OCI-LY7 (cell line): ENCODE measurements at regions not wholly inside any gene's neighbourhood (a gene's known extent, or its start where the extent isn't known, plus 50 kb on each side); places are given as distances from the start of the nearest gene placed in this dataset.

Source experiments
- EZH2phosphoT487 ChIP-seq: fragments of 200-600 bp; sonication (generic); IDR thresholded peaks from 2 replicates; pipeline ENCODE4 v1.6.1; 2018; ENCODE audit warnings: low read depth, borderline replicate concordance, mild to moderate bottlenecking, mixed run types, antibody characterized with exemption, low read length, moderate library complexity, mixed read lengths
- TF ChIP-seq, protein P1 (sequence below): fragments of 200-600 bp; sonication (generic); conservative IDR thresholded peaks from 2 replicates; pipeline ENCODE4 v1.5.1; 2014; ENCODE audit warnings: mild to moderate bottlenecking, antibody characterized with exemption, low read length, moderate library complexity, mixed read lengths

DNA sequence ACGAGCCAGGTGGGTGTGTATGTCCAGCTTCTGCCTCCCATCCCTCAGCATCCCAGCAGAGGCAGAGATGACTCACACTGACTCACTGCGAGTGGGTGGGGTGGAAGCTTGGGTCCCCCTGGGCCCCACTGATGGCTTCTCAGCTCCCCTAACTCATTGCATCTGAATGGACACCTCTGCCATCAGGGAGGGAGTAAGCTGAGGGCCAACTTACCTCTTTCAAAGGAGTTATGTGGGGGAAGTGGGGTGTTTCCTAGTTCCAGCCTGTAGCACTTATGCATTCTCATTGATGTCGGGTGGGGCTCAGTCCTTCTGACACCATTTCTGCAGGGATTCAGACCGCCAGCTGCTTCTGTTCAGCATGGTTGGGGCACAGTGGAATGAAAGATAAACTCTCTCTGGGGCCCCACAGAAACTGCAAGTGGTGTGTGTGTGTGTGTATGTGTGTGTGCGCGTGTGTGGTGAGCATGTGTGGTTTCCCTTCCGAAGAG, 1425.8 kb downstream of the TBC1D22A start:
- TF ChIP-seq, protein P1, sequence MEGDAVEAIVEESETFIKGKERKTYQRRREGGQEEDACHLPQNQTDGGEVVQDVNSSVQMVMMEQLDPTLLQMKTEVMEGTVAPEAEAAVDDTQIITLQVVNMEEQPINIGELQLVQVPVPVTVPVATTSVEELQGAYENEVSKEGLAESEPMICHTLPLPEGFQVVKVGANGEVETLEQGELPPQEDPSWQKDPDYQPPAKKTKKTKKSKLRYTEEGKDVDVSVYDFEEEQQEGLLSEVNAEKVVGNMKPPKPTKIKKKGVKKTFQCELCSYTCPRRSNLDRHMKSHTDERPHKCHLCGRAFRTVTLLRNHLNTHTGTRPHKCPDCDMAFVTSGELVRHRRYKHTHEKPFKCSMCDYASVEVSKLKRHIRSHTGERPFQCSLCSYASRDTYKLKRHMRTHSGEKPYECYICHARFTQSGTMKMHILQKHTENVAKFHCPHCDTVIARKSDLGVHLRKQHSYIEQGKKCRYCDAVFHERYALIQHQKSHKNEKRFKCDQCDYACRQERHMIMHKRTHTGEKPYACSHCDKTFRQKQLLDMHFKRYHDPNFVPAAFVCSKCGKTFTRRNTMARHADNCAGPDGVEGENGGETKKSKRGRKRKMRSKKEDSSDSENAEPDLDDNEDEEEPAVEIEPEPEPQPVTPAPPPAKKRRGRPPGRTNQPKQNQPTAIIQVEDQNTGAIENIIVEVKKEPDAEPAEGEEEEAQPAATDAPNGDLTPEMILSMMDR, result no peak
- no peak for TF ChIP-seq EZH2phosphoT487
